Stimulated activated CD4-positive, alpha-beta T cell treated with anti-CD3 and anti-CD28 coated beads, Interleukin-4, amount 100 ng/mL, for 48 hours (primary cell): ENCODE measurements at regions not wholly inside any gene's neighbourhood (a gene's known extent, or its start where the extent isn't known, plus 50 kb on each side); places are given as distances from the start of the nearest gene placed in this dataset.
"Not testable (repeated sequence)": the region's sequence is repeated elsewhere in the genome, so short reads cannot be mapped to it uniquely, and the experiment has no call there.

ENCODE experiments used
- DNase-seq, 2 donors: peaks; one replicate each; pipeline ENCODE4 v3.0.0-alpha.2; 2020; ENCODE audit warnings: low read depth in 2 of 2

GRCh38 chr14:105694961-105695360, 168.6 kb downstream of the TMEM121 start:
- no peak for DNase-seq

- DNase-seq = not testable (repeated sequence)
Measured at GRCh38 chr14:105696388-105696787, 170.0 kb downstream of the TMEM121 start.

GRCh38 chr14:105697414-105697813, 171.0 kb downstream of the TMEM121 start:
- not testable (repeated sequence) for DNase-seq

- not testable (repeated sequence) for DNase-seq
Measured at GRCh38 chr14:105697955-105698354, 171.6 kb downstream of the TMEM121 start.

- DNase-seq = not testable (repeated sequence)
Measured at GRCh38 chr14:105698940-105699556, 172.7 kb downstream of the TMEM121 start.

- DNase-seq = not testable (repeated sequence)
Measured at GRCh38 chr14:105699706-105700105, 173.3 kb downstream of the TMEM121 start.

GRCh38 chr14:105700146-105700545, 173.8 kb downstream of the TMEM121 start:
- DNase-seq = not testable (repeated sequence)

GRCh38 chr14:105700622-105701288, 174.4 kb downstream of the TMEM121 start:
- no peak for DNase-seq

- DNase-seq = no peak
Measured at GRCh38 chr14:105701456-105702274, 175.3 kb downstream of the TMEM121 start.

- DNase-seq = no peak
Measured at GRCh38 chr14:105702275-105702817, 176.0 kb downstream of the TMEM121 start.

GRCh38 chr14:105703044-105703665, 176.8 kb downstream of the TMEM121 start:
- not testable (repeated sequence) for DNase-seq

- DNase-seq = not testable (repeated sequence)
Measured at GRCh38 chr14:105704091-105704490, 177.7 kb downstream of the TMEM121 start.

- not testable (repeated sequence) for DNase-seq
Measured at GRCh38 chr14:105704492-105704891, 178.1 kb downstream of the TMEM121 start.

GRCh38 chr14:105705512-105705861, 179.1 kb downstream of the TMEM121 start:
- DNase-seq = not testable (repeated sequence)

- DNase-seq = not testable (repeated sequence)
Measured at GRCh38 chr14:105705862-105706700, 179.7 kb downstream of the TMEM121 start.

- DNase-seq = not testable (repeated sequence)
Measured at GRCh38 chr14:105706701-105707019, 180.3 kb downstream of the TMEM121 start.

GRCh38 chr14:105707099-105707498, 180.7 kb downstream of the TMEM121 start:
- not testable (repeated sequence) for DNase-seq

- not testable (repeated sequence) for DNase-seq
Measured at GRCh38 chr14:105707723-105708151, 181.4 kb downstream of the TMEM121 start.

- not testable (repeated sequence) for DNase-seq
Measured at GRCh38 chr14:105708251-105709134, 182.1 kb downstream of the TMEM121 start.
